Endothelial cell of umbilical vein (primary cell): ENCODE measurements at regions not wholly inside any gene's neighbourhood (a gene's known extent, or its start where the extent isn't known, plus 50 kb on each side); places are given as distances from the start of the nearest gene placed in this dataset.

Source experiments
- BruUV-seq: library from RNA; stranded (reverse); fragments of 400-500 nt; replicated peaks from 2 replicates; lab custom pipeline; 2021; lab: Mats Ljungman, UMichigan
- CTCF ChIA-PET: fragments of 300-600, 350-600 bp; sonication (Branson Sonifier 250); formaldehyde crosslinking; loops from one replicate; lab custom pipeline; 2021; ENCODE audit warnings: antibody characterized with exemption, inconsistent platforms; lab: Charles Lee
- POLR2A ChIA-PET: fragments of 300-600, 350-600 bp; sonication (Branson Sonifier 250); formaldehyde crosslinking; loops from one replicate; lab custom pipeline; 2021; ENCODE audit warnings: antibody characterized with exemption, inconsistent platforms; lab: Charles Lee
- DNase-seq: peaks from one replicate; pipeline ENCODE4 v3.0.0-alpha.2; 2011; ENCODE audit warnings: low read depth, low spot score
- FAIRE-seq: peaks from 2 replicates; lab custom pipeline; 2011; peaks lifted over from hg19 to GRCh38; lab: Jason Lieb, UNC
- H2AFZ ChIP-seq: 2 replicates; pipeline ENCODE4 v1.6.0; 2012; ENCODE audit warnings: low read depth, low read length, control low read depth, inconsistent platforms
- H3K27ac ChIP-seq: 2 replicates; pipeline ENCODE4 v1.5.1; 2011; ENCODE audit warnings: low read depth, mild to moderate bottlenecking, control low read depth, low read length, moderate library complexity; ENCODE audit not compliant: insufficient read depth
- H3K27me3 ChIP-seq, 2 experiments: 2 replicates each; pipeline versions ENCODE4 v1.6.0 to v1.6.1; 2011; ENCODE audit warnings: low read length in 2 of 2, mixed read lengths in 1 of 2; ENCODE audit not compliant: control insufficient read depth in 2 of 2, insufficient read depth in 2 of 2
- H3K36me3 ChIP-seq, 2 experiments: 2 replicates in 1 of 2; 3 replicates in 1 of 2; pipeline ENCODE4 v1.5.1; 2011; ENCODE audit warnings: low read length in 2 of 2, mild to moderate bottlenecking in 1 of 2, moderate library complexity in 1 of 2; ENCODE audit not compliant: control insufficient read depth in 2 of 2, insufficient read depth in 2 of 2; ENCODE audit errors: extremely low read depth in 1 of 2
- H3K4me1 ChIP-seq: 3 replicates; pipeline ENCODE4 v1.5.1; 2011; ENCODE audit warnings: mild to moderate bottlenecking, low read length; ENCODE audit not compliant: control insufficient read depth, insufficient read depth; ENCODE audit errors: extremely low read depth
- H3K4me2 ChIP-seq: 2 replicates; pipeline ENCODE4 v1.6.1; 2011; ENCODE audit warnings: low read length, control low read depth, mixed read lengths; ENCODE audit not compliant: insufficient read depth
- H3K4me3 ChIP-seq, 3 experiments: fragments of 200-600 bp in 1 of 3; sonication (generic), shearing (Covaris generic) in 1 of 3; replicated peaks in 1 of 3; 2 replicates each; pipeline ENCODE4 v1.5.1; 2011 to 2016; ENCODE audit warnings: control low read depth in 3 of 3, low read length in 3 of 3, mild to moderate bottlenecking in 2 of 3, inconsistent platforms in 1 of 3, low read depth in 1 of 3, moderate library complexity in 1 of 3; ENCODE audit not compliant: insufficient read depth in 1 of 3
- H3K79me2 ChIP-seq: 2 replicates; pipeline ENCODE4 v1.6.0; 2012; ENCODE audit warnings: low read length, inconsistent platforms; ENCODE audit not compliant: control insufficient read depth, insufficient read depth
- H3K9ac ChIP-seq: replicated peaks from 2 replicates; pipeline ENCODE3; 2011; ENCODE audit warnings: low read length, control low read depth; ENCODE audit not compliant: insufficient read depth; ENCODE audit errors: extremely low read depth
- H3K9me1 ChIP-seq: replicated peaks from 3 replicates; pipeline ENCODE4 v1.6.0; 2011; ENCODE audit warnings: mild to moderate bottlenecking, low read length; ENCODE audit not compliant: control insufficient read depth, insufficient read depth; ENCODE audit errors: extremely low read depth
- H3K9me3 ChIP-seq: replicated peaks from 2 replicates; pipeline ENCODE4 v1.5.1; 2012; ENCODE audit warnings: low read length, inconsistent platforms; ENCODE audit not compliant: control insufficient read depth, insufficient read depth
- H4K20me1 ChIP-seq: replicated peaks from 2 replicates; pipeline ENCODE3; 2011; ENCODE audit warnings: mild to moderate bottlenecking, low read length; ENCODE audit not compliant: control insufficient read depth, insufficient read depth; ENCODE audit errors: extremely low read depth
- EZH2 ChIP-seq: IDR thresholded peaks from 2 replicates; pipeline ENCODE4 v1.6.1; 2012; ENCODE audit warnings: borderline replicate concordance, low read depth, mild to moderate bottlenecking, moderate library complexity, low read length, inconsistent platforms; ENCODE audit not compliant: severe bottlenecking
- FOS ChIP-seq: IDR thresholded peaks from 2 replicates; pipeline ENCODE4 v1.6.1; 2011; ENCODE audit warnings: mild to moderate bottlenecking, low read length, moderate library complexity, borderline replicate concordance; ENCODE audit not compliant: insufficient read depth
- GATA2 ChIP-seq: IDR thresholded peaks from 2 replicates; pipeline ENCODE4 v1.7.0; 2011; ENCODE audit warnings: low read depth, mild to moderate bottlenecking, moderate library complexity, mixed read lengths, low read length; ENCODE audit not compliant: insufficient read length, insufficient read depth
- JUN ChIP-seq: IDR thresholded peaks from 2 replicates; pipeline ENCODE4 v1.6.1; 2011; ENCODE audit warnings: borderline replicate concordance, low read depth; ENCODE audit not compliant: insufficient read length, insufficient read depth
- MYC ChIP-seq: IDR thresholded peaks from one replicate; pipeline ENCODE4 v1.6.1; 2011; ENCODE audit warnings: mild to moderate bottlenecking, low read depth, low read length
- POLR2A ChIP-seq: IDR thresholded peaks from 2 replicates; pipeline ENCODE4 v1.6.1; 2012; ENCODE audit warnings: low read depth, mild to moderate bottlenecking, control low read depth, low read length
- POLR2AphosphoS5 ChIP-seq: IDR thresholded peaks from 2 replicates; pipeline ENCODE4 v1.6.1; 2012; ENCODE audit warnings: low read depth, mild to moderate bottlenecking, control low read depth, low read length, moderate library complexity; ENCODE audit not compliant: insufficient read depth
- dilution Hi-C: fragments of 300-500 bp; cut with MboI; formaldehyde crosslinking; loops from one replicate; pipeline ENCODE4 v1.15.0; 2019; ENCODE audit warnings: low sequenced_read_pairs; ENCODE audit not compliant: extremely low pct_ligation_motif_present
- intact Hi-C: fragments of 100-400 bp; cut with micrococcal nuclease; formaldehyde crosslinking; loops from one replicate; pipeline ENCODE4 v1.10.0; 2022
- TF ChIP-seq, protein P1 (sequence below), 2 donors: IDR thresholded peaks; 1 replicate in 1 of 2; 2 replicates in 1 of 2; pipeline ENCODE4 v1.5.1; 2011; ENCODE audit warnings: low read length in 2 of 2, mild to moderate bottlenecking in 2 of 2, moderate library complexity in 2 of 2, control low read depth in 1 of 2, inconsistent platforms in 1 of 2, low read depth in 1 of 2; ENCODE audit not compliant: insufficient read depth in 1 of 2; ENCODE audit errors: extremely low read depth in 1 of 2
- TF ChIP-seq, protein P2 (sequence below): IDR thresholded peaks from 2 replicates; pipeline ENCODE4 v1.6.1; 2011; ENCODE audit not compliant: insufficient read depth, insufficient read length

DNA sequence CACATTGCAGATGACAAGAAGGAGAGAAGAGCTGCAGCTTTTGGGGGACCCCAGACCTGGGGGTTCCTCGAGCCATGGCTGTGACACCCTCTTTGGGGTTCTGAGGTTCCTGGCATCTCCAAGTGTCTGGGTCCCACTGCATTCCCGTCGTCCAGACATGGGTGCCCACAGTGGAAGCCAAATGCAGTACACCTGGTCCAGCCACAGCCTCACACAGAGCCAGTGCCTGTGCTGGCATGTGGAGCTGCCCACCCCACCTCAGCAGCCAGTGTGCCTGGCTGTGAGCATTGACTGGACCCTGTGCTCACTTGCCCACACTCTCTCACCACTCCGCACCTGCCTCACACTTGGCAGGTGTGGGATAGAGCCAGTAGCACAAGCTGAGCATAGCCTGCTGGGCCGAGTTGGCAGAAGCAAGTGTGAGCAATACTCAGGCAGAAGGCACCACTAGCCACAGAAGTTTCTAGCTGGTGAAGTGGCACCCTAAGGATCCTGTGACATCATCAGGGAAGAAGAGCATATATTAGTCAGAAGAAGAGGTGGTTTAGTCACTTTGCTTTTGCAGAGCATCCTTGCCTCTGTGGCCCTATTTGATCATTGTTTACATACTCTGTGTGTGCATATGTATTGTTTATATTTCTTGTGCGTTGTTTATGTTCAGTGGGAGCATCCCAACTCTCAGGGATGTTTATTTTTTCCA is 65.0 kb upstream of the MAGEB2 start:
- Histone ChIP-seq H3K27ac (no peak overlapping the region), H3K4me3 (no peak overlapping the region), H3K4me2 (no peak overlapping the region), H3K9ac (no peak overlapping the region), H3K36me3 (no peaks in the 10 kb centered on the region), H3K9me1 (no peaks in the 10 kb centered on the region), H3K9me3 (no peaks in the 10 kb centered on the region), H2AFZ (no peak overlapping the region), H3K79me2 (no peaks in the 10 kb centered on the region), H4K20me1 (no peaks in the 10 kb centered on the region), H3K4me1 (no peaks in the 10 kb centered on the region), H3K27me3 (no peaks in the 10 kb centered on the region)
- intact Hi-C loops, result no loop called here
- TF ChIP-seq EZH2 (no peak), JUN (no peak), POLR2AphosphoS5 (no peak), POLR2A (no peak), GATA2 (no peak), FOS (no peak), MYC (no peak)
- TF ChIP-seq, protein P1, sequence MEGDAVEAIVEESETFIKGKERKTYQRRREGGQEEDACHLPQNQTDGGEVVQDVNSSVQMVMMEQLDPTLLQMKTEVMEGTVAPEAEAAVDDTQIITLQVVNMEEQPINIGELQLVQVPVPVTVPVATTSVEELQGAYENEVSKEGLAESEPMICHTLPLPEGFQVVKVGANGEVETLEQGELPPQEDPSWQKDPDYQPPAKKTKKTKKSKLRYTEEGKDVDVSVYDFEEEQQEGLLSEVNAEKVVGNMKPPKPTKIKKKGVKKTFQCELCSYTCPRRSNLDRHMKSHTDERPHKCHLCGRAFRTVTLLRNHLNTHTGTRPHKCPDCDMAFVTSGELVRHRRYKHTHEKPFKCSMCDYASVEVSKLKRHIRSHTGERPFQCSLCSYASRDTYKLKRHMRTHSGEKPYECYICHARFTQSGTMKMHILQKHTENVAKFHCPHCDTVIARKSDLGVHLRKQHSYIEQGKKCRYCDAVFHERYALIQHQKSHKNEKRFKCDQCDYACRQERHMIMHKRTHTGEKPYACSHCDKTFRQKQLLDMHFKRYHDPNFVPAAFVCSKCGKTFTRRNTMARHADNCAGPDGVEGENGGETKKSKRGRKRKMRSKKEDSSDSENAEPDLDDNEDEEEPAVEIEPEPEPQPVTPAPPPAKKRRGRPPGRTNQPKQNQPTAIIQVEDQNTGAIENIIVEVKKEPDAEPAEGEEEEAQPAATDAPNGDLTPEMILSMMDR (IDR thresholded peaks at IDR 0.05; ENCODE audit: extremely low read depth in 1 of 2, insufficient read depth in 1 of 2, low read depth in 1 of 2, low read length in 2 of 2), result no peak
- TF ChIP-seq, protein P2, sequence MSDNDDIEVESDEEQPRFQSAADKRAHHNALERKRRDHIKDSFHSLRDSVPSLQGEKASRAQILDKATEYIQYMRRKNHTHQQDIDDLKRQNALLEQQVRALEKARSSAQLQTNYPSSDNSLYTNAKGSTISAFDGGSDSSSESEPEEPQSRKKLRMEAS, result no peak
- CTCF ChIA-PET, result no interaction called here
- POLR2A ChIA-PET, result no interaction called here
- no peak for FAIRE-seq
- no TSS peak for BruUV-seq
- dilution Hi-C loops, result no loop called here
- DNase-seq, result no peak
